HG03196 (cell line): ENCODE measurements at regions not wholly inside any gene's neighbourhood (a gene's known extent, or its start where the extent isn't known, plus 50 kb on each side); places are given as distances from the start of the nearest gene placed in this dataset.
"Not testable (repeated sequence)": the region's sequence is repeated elsewhere in the genome, so short reads cannot be mapped to it uniquely, and the experiment has no call there.

Source experiments
- ATAC-seq: cut with Tn5 transposase; IDR thresholded peaks from one replicate; pipeline ENCODE4 v1.9.1; 2021; ENCODE audit not compliant: unreplicated experiment

- ATAC-seq: no peak
Measured at GRCh38 chr11:95412074-95412473, 181.1 kb upstream of the SESN3 start.

- ATAC-seq: not testable (repeated sequence)
Measured at GRCh38 chr11:95410707-95411106, 179.7 kb upstream of the SESN3 start.

GRCh38 chr11:95406271-95406670, 175.3 kb upstream of the SESN3 start:
- ATAC-seq: no peak

GRCh38 chr11:95404370-95404769, 173.4 kb upstream of the SESN3 start:
- no peak for ATAC-seq

- no peak for ATAC-seq
Measured at GRCh38 chr11:95398437-95399112, 167.6 kb upstream of the SESN3 start.

GRCh38 chr11:95392644-95393043, 161.6 kb upstream of the SESN3 start:
- no peak for ATAC-seq

- no peak for ATAC-seq
Measured at GRCh38 chr11:95389427-95389826, 158.4 kb upstream of the SESN3 start.

GRCh38 chr11:95388086-95388485, 157.1 kb upstream of the SESN3 start:
- no peak for ATAC-seq

GRCh38 chr11:95387325-95387724, 156.3 kb upstream of the SESN3 start:
- ATAC-seq: no peak

- no peak for ATAC-seq
Measured at GRCh38 chr11:95385577-95385976, 154.6 kb upstream of the SESN3 start.

- no peak for ATAC-seq
Measured at GRCh38 chr11:95379479-95379878, 148.5 kb upstream of the SESN3 start.

- ATAC-seq: no peak
Measured at GRCh38 chr11:95378789-95379188, 147.8 kb upstream of the SESN3 start.

GRCh38 chr11:95378111-95378510, 147.1 kb upstream of the SESN3 start:
- no peak for ATAC-seq

GRCh38 chr11:95375886-95376285, 144.9 kb upstream of the SESN3 start:
- no peak for ATAC-seq

GRCh38 chr11:95375451-95375850, 144.4 kb upstream of the SESN3 start:
- no peak for ATAC-seq

GRCh38 chr11:95374105-95374504, 143.1 kb upstream of the SESN3 start:
- no peak for ATAC-seq

- ATAC-seq: no peak
Measured at GRCh38 chr11:95373241-95373640, 142.2 kb upstream of the SESN3 start.

GRCh38 chr11:95372097-95372656, 141.2 kb upstream of the SESN3 start:
- ATAC-seq: no peak

- ATAC-seq: no peak
Measured at GRCh38 chr11:95371153-95371552, 140.2 kb upstream of the SESN3 start.

- ATAC-seq: no peak
Measured at GRCh38 chr11:95367726-95368125, 136.7 kb upstream of the SESN3 start.

GRCh38 chr11:95365348-95365747, 134.3 kb upstream of the SESN3 start:
- ATAC-seq: no peak

- no peak for ATAC-seq
Measured at GRCh38 chr11:95364324-95365295, 133.6 kb upstream of the SESN3 start.
